IPS DF 19.7 (cell line): ENCODE measurements at regions not wholly inside any gene's neighbourhood (a gene's known extent, or its start where the extent isn't known, plus 50 kb on each side); places are given as distances from the start of the nearest gene placed in this dataset.
"Not testable (repeated sequence)": the region's sequence is repeated elsewhere in the genome, so short reads cannot be mapped to it uniquely, and the experiment has no call there.

Experiments used
- DNase-seq: peaks from one replicate; pipeline ENCODE4 v3.0.0-alpha.2; 2013; ENCODE audit warnings: low read depth, low spot score

DNA sequence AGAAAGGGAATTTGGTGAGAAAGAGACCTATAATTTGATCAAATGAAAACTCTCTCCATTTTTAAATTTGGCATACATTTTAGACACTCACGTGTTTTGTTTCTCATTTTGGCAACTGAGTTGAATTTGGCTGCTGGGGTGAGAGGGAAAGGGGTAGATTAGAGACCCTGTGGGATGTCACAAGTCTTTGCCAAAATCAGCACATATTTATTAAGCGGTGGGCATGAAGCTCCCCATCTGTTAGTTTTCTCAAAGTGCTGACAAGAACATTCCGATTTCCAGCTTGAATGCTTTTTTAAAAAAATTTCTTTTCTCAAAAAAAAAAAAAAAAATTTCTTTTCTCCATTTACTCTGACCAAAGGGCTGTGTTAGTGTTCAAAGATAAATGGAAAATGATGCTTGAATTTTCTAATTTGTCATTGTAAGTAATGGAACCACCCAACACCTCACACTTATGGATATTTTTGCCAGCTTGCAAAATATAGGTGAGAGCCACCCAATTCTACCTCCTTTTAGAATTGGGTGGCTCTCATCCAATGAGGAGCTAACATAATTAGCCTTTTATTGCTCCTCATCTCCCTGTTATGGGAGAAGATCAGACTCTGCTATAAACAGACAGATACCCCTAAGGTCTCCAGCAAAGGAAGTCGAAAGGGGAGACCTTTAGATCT lies 222.9 kb upstream of the FN1 start:
- DNase-seq, result no peak

DNA sequence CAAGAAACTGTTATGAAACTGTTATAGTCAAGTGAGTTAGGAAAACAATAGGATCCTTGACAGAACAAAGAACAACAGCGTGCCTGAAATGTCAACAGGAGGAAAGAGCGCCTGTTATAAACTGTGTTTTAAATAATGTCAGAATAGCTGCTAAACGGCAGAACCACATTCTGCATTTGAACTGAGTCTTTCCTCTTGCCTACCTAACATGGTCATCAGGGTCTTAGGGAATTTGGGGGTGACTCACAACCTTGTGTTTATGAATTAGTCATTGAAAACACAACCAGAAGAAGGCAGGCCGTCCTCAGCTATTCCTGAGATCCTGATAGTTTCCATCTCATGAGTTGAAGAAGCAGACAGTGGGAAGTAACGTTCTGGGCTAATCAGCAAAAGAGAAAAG lies 222.0 kb upstream of the FN1 start:
- no peak for DNase-seq

DNA sequence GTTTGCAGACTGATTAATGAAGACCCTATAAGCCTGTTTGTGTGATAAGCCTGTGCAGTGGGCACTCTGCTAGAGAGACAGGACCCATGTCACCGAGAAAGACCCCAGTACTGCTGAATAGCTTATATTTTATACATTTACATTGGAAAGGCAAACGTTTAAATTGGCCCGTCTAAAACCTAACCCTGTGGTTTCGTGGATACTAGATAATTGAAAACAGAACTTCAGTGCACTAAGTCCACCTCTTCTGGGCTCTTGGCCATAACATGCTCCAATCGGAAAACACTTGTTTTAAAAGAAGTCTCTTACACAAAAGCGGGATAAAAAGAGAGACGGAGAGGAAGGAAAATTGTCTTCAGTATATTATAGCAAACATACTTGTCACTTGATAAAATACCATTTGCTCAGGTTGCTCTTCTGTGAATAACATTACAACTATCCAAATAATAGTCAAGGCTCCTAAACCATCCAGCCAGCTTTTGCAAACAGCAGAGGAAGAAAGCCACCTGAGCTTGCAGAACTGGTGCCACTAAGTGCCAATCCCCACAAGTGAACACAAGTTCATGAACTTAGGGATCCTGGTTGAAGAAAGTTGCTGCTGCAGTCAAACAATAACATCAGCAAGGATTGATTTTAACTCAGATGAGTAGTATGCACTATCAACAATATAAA lies 218.4 kb upstream of the FN1 start:
- DNase-seq, result no peak

DNA sequence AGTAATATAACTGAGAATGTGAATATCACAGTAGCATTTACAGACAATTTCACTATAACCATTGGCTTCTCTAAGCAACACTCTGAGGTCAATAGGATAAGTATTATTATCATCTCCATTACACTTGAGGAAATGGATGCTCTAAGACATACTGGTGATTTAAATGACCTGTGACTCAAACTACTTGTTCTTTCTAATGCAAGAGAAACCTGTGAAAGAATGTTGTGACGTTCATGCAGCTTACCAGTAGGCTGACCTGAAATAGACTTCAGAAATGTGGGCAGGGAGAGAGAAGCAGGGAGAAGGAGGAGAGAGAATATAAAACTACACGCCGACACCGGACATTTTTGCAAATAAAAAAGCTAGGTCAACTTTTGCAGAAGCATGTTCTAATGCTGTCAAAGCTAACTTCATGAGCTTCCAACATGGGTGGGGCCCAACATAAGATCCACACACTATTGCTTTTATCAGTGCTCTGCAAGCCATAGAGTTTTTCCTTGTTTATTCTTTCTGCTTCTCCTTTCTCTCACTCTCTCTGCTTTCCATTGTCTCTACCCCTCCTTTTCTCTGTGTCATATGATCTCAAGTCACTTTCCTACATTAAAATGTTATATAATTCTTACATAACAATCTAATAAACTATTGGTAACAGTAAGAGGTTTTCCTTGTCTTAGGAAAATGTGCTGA lies 217.6 kb upstream of the FN1 start:
- DNase-seq, result no peak

DNA sequence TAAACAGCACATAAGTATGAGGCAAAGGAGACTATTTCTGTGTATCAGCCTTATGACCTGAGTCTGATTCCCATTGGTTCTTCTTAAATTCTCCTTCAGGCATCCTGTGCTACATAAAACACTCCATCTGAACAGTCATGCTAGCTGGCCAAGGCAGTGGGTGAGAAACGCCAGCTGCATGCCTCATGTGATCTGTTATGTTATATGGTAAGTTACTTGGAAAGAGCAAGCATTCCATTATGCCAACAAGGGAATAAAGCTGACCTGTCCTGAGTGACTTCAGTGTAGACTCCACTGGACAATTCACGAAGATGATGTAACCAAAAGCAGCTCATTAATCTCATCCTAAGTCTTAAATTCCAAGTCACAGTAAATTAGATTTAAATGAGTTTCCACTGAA lies 216.5 kb upstream of the FN1 start:
- DNase-seq, result no peak

DNA sequence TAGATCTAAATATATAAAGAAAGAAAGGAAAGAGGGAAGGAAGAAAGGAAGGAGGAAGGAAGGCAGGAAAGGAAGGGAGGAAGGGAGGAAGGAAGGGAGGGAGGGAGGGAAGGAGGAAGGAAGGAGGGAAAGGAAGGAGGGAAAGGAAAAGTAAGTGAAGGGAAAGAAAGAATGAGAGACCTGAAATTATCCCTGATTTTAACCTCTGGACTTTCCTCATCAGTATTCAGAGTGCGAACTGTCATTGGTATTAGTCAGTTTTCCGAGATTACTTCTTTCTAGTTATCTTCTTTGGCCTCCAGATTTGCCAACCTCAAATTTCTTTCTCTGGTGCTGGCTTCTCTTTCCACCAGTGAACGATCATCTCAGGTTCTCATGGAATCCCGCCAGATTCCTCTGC lies 215.5 kb upstream of the FN1 start:
- no peak for DNase-seq

DNA sequence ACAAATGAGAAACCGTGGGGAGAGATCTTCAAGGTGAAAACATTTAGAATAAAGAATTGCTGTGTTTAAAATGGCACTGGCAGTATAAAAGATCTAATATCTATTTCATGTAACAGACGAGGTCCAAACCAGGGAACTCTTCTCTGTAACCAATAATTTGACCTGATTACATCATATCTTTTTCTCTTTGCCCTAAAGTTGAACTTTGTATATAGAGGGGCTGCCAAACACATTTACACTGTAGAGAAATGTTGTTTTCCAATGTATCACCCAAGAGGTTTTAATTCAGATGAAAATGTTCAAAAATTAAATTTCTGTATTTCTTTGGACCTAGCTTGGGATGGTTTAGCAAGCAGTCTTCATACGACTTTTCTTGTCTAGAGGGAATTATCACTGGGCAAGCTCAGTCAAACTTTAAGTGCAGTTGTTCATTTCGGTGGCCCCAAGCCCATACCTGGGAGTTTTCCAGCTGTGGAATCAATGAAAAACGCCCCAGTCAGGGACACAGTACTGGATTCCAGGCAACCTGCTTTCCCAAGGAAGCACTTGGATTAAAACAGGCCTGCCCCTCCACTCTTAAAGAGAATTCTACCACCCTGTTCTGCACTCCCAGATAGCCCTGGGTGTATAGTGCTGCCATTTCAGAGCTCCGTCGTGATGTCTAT lies 208.5 kb upstream of the FN1 start:
- no peak for DNase-seq

DNA sequence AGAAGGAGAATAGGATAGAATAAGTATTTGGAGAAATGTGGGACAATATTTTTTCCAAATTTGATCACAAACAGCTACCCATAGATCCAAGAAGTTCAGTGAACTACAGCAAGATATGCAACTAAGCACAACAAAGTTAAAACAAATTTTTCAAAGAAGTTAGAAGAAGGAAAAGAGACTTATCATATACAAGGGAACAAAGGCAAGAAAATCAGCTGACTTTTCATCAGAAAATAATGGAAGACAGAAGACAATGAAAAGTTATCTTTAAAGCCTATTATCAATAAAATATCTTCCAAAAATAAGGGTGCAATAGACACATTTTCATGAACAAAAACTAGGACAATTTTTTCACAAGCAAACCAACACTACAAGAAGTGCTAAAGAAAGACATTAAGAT lies 202.8 kb upstream of the FN1 start:
- DNase-seq, result no peak

DNA sequence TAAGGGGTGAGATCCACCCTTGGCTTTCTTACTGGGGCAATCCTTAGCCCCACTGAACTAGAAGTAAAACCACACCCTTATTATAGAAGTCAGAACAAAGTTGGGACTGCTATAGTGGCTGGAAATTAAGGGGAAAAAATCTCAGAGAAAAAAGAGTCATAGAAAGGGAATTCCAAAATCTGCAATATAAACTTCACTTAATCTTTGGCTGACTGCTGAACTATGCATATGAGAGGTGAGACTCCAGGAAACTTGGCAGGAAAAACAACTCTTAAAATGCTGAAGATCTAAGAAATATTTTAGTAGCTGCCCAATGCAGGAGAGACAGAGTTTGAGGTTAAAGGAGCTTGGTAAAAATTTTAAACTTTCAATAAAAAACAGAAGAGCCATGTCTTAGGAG lies 201.8 kb upstream of the FN1 start:
- no peak for DNase-seq

DNA sequence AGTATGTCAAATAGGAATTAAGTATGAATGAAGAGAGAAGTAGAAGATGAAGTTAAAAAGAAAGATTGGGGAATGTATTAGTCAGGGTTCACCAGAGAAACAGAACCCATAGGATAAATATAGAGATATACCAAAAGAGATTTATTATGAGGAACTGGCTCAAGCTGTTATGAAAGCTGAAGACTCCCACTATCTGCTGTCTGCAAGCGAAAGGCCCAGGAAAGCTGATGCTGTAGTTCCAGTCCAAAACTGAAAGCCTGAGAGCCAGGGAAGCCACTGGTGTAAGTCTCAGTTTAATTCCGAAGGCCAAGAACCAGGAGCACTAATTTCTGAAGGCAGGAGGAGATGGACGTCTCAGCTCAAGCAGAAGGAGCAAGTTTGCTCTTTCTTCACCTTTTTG lies 200.9 kb upstream of the FN1 start:
- no peak for DNase-seq

DNA sequence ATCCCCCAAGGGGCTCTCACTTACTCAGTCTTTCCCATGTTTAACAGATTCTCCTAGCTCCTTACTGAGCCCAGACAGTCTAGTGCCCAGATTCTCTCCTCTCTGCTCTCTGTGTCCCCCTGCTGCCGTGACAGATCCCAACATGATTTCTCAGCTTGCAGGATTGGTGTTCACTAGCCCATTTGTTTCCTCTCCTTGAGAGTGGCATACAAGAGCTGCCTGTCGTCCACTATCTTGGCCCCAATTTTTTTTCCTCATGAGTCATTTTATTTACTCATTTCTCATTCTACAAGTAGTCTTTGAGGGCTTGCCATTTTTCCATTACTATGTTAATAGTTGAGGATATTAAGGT lies 199.9 kb upstream of the FN1 start:
- DNase-seq, result no peak

DNA sequence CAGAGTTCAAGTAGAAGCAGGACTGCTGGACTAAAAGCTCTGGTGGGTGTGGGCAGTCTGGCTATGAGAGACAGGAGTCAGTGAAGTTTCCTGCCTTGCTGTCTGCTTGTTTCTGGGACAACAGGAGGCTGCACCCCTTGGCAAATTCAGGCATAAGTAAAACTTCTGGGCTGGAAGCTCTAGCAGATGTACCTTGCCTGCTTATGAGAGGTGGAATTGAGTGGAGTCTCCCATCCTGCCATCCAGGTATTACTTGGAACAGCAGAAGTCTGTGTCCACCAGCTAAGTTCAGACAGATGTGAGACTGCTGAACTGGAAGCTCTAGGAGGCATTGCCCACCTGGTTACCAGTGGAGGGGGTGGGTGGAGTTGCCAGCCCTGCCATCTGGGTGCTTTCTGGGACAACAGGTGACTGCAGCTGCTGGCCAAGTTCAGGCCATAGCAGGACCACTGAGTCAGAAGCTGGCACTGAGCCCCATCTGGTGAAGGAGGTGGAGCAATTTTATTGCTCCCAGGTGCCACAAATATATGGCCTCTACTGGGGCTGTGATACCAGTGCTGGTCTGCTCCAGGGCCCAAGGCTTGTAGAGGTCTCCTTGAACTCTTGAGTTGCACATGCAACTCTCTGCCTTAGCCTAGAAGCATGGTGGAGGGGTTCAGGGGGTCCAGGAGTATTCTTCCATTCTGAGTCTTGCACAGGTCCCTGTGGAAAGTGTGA lies 199.4 kb upstream of the FN1 start:
- no peak for DNase-seq

DNA sequence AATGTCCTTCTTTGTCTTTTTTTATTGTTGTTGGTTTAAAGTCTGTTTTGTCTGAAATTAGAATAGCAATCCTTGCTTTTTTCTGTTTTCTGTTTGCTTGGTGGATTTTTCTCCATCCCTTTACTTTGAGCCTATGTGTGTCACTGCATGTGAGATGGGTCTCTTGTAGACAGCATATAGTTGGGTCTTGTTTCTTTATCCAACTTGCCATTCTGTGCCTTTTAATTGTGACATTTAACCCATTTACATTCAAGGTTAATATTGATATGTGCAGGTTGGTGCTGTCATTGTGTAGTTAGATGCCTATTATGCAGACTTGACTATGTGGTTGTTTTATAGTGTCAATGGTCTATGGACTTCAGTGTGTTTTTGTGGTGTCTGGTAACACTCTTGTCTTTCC lies 197.5 kb upstream of the FN1 start:
- DNase-seq, result no peak

DNA sequence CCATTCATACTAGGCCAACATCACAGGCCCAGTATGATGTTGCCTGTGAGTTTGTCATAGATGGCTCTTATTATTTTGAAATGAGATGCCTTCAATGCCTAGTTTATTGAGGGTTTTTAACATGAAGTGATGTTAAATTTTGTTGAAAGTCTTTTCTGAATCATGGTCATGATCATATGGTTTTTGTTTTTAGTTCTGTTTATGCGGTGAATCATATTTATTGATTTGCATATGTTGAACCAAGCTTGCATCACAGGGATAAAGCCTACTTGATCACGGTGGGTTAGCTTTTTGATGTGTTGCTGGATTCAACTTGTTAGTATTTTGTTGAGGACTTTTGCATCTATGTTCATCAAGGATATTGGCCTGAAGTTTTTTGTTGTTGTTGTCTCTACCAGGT lies 195.8 kb upstream of the FN1 start:
- no peak for DNase-seq

DNA sequence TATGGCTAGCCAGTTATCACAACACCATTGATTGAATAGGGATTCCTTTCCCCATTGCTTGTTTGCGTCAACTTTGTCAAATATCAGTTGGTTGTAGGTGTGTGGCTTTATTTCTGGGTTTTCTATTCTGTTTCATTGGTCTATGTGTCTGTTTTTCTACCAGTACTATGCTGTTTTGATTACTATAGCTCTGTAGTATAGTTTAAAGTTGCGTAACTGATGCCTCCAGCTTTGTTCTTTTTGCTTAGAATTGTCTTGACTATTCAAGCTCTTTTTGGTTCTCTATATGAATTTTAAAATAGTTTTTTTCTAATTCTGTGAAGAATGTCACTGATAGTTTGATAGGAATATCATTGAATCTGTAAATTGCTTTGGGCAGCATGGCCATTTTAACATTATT lies 194.9 kb upstream of the FN1 start:
- DNase-seq, result not testable (repeated sequence)

DNA sequence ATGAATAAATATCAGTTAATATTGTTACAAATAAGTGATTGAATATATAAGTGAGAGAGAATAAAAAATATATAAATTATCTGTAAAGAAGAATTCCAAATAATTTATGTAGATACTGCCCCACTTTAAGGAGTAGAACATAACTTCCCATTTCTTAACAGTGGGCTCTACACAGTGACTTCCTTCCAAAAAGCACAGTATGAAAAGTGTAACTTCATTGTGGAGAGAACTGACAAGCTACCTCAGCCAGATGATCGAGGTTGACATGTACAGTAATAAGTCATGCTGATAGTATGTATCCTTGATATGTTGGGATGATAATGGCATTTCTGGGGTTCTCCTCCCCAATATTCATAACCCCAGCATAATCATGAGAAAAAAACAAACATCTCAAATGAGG lies 191.9 kb upstream of the FN1 start:
- DNase-seq, result no peak

DNA sequence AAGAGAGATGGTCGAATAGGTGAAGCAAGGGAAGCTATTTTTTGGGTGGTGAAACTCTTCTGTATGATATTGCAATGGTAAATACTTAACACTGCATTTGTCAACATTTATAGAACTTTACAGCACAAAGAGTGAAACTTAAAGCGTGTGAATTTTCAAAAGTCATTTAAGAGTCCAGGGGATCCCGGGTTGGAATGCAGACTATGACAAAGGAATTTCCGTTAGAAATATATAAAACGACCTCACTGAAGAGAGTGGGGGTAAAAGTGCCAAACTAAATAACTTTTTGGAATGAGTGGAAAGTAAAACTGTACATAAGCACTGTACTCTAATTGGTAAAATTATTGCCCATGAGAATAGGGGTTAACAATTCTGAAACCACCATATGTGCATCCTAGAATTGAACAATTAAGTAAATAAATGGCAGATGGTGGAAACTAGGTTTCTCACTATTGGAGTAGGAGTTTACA lies 191.0 kb upstream of the FN1 start:
- no peak for DNase-seq

DNA sequence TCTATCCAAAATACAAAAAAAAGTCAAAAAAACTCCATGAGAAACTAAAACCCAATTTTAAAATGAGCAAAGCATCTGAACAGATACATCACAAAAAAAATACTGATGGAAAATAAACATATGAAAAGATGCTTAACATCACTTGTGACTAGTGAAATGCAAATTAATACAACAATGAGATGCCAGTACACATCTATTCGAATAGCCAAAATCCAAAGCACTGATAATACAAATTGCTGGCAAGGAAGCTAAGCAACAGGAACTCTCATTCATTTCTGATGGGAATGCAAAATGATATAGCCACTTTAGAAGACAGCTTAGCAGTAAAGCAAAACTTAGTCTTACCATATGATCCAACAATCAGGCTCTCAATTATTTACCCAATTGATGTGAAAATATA lies 190.2 kb upstream of the FN1 start:
- no peak for DNase-seq

DNA sequence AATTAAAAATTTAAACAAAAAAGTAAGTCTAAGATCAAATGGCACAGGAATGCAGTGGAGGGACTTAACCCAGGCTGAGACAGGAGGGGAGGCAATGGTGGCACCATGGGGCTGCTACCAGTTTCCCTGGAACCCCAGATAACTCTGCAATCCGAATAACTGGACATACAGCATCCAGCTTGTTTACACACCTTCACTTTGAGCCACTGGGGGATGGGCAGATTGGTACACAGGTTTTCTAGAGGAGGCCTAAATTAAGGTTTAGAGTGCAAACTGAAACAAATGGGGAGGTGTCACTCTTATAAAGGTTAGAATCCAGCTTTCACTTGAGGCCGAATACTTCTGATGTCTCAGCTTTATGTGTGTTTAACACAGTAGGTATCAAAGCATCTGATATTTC lies 189.3 kb upstream of the FN1 start:
- DNase-seq, result no peak

DNA sequence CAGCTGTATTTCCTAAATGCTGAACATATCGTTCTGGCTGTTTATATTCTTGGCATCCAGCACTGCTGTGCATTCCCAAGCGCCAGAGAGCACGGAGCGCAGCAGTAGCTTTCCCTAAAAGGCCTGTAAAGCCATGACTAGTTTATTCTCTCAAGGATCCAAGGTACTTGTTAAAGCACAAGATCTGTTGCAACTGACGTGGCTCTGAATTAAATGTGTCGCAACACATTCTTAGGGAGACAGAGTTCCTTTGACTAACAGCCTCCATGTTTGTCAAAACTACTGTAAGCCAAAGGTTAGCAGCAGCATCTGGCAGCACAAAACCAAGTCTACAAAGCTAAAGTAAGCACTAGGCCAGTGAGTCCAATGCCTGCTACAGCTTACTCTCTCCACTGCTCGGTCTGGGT lies 188.6 kb upstream of the FN1 start:
- no peak for DNase-seq

DNA sequence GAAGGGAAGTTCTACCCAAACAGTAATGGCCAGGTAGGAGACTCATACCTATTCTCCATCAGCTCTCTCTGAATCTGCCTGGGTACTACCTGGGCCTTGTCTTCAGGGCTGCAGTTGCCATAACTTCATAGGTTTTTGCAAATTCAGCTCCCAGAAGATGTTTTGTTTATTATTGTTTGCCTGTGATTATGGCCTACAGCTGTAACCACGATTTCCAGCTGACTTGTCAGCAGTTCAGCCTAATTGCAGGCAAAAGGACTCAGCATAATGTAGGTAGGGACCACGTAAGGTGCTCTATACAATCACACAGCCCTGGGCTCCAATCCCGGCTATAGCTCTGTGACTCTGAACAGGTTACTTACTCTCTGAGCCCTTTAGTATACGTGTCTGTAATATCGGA lies 187.0 kb upstream of the FN1 start:
- DNase-seq, result no peak

DNA sequence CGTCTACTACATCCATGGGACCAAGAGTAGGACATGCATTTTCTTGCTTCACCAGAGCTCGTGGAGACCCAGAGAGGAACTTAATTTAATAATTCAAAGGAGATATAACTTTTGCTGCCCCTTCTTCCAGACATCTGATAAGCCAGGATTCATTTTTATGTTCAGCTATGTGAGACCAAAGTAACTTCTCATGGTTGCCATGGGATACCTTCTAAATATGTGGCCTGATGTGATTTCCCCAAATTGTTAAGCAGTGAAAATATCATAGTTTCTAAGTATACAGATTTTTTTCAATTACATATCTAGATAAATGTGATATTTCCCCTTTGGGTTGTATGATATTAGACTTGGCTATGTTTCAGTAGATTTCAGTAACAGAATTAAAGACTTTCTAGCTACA lies 185.5 kb upstream of the FN1 start:
- DNase-seq, result no peak
